NCI-H524 treated with DMSO at 0.1 percent for 48 hours (cell line): ENCODE measurements at regions not wholly inside any gene's neighbourhood (a gene's known extent, or its start where the extent isn't known, plus 50 kb on each side); places are given as distances from the start of the nearest gene placed in this dataset.

ENCODE experiments used
- DNase-seq: peaks from one replicate; lab custom pipeline; 2025; lab: John Stamatoyannopoulos, UW

DNA sequence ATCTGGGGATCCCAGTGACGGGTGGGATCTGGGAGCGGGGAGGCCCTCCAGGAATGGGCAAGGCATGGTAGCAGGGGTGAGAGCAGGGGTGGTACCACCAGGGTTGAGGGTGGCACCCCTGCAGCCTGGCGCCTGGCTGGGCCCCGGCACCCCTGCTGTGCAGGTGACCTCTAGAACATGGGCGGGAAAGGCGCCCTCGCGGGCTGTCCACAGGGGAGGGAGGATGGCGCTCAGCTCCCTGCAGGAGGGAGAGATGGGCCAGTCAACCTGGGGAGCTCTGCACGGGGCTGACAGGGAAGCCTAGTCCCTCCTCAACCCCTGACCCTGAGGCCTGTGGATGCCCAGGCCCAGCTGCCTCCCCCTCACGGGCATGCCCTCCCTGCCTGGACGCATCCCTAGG lies 61.6 kb upstream of the SLCO4A1 start:
- DNase-seq = no peak

GRCh38 chr20:62581308-62581707 lies 61.0 kb upstream of the SLCO4A1 start:
- no peak for DNase-seq

- no peak for DNase-seq
These were observed 60.5 kb upstream of the SLCO4A1 start for GRCh38 chr20:62581806-62582205.

DNA sequence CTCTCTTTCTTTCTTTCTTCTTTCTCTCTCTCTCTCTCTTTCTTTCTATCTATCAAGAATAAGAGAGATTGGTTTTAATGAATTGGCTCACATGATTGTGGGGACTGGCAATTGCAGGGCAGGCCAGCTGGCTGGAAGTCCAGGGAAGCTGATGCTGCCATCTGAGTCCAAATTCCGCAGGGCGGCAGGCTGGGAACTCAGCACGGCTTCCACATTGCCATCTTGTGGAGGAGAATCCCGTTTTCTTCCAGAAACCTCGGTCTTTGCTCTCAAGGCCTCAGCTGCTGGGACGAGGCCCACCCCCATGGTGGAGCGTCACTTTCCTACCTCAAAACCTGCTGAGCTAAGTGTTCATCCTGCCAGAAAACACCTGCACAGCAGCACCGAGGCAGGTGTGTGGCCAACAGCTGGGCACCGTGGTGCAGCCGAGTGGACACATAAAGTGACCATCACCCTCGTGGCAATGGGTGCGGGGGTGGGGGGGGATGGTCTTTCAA lies 58.8 kb upstream of the SLCO4A1 start:
- no peak for DNase-seq

DNA sequence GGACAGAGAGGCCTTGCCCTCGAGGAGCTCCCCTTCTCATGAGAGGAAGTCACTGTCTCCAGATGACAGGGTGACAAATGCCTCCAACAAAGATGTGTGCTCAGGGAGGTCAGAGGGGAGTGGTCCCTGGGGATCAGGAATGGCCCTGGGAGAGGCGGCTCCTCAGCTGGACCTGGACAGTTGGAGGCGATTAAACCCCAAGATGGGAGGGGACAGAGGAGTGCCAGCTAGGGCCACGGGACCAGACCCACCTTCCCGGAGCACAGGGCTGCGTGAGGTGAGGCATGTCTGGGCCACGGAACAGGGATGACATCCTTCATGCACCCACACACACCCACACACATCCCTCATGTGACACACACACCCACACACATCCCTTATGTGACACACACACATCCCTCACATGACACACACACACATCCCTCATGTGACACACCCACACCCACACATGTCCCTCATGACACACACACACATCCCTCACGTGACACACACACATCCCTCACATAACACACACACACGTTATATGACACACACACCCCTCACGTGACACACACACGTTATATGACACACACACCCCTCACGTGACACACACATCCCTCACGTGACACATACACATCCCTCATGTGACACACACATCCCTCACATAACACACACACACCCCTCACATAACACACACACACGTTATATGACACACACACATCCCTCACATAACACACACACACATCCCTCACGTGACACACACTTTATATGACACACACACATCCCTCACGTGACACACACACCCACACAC lies 57.4 kb upstream of the SLCO4A1 start:
- DNase-seq = no peak

DNA sequence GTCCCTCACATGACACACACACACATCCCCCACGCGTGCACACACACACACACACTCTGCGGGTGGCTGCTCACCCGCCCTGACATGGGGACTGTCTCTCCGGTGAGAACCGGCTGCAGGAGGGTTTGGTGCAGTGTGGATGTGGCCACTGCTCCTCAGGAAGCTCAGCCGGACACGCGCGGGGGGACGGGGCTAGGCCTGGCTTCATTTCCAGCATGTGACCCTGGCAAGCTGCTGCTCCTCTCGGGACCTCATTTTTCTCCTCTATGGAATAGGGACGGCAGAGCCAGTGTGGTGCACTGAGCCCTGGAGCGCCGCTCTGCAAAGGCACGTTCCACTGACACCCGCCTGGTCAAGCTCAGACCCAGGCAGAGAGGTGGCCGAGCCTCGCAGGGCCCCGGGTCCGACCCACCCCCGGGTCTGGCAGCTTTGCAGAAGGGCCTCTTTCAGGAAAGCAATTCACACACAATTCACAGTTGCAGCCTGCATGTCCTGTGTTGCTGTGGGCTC lies 56.8 kb upstream of the SLCO4A1 start:
- DNase-seq = no peak

DNA sequence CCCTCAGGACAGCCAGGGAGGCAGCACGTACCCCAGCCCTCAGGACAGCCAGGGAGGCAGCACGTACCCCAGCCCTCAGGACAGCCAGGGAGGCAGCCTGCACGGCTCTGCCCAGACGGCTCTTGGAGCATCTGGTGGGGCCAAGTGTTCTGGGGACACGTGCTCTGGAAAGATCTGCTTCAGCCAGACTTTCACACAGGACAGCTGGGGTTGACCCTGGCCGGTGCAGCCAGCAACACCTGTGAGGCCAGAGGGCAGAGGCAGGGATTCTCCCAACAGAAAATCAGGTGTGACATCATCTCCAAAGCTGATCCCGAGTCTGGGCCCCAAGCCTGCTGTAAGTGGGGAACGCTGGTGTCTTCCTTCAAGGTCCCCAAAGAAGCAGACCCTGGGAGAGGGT lies 55.5 kb upstream of the SLCO4A1 start:
- DNase-seq = no peak

GRCh38 chr20:62587757-62588402 lies 54.4 kb upstream of the SLCO4A1 start:
- no peak for DNase-seq

DNA sequence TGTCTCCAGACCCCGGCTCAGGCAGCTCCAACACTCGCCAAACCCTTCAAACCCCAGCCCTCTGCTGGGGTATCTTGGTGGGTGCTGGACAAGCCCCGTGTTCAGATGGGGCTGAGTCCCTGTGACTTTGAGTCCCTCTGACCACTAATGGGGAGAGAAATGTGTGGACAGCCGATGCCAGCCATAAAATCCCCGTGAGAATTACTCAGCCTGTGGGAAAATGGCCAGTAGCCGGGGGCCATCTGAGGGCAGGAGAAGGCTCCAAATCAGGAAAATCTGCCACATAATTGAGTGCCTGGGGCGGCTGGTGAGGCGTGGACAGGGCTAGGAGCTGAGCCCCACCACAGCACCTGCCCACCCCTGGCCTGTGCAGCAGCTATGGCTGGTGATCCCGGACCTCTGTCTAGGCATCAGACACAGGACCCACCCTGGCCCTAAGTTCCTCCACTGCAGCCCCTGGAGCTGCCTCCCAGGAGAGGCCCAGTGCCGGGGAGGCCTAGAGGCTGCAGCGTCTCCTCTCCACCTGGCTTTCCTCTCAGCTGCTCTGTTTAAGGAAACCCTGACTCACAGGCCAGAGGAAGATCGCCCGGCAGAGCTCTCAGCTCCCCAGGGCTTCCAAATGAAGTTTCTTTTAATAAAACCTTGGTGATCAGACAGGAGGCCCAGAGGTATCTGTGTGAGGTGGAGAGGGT lies 53.7 kb upstream of the SLCO4A1 start:
- DNase-seq = no peak

DNA sequence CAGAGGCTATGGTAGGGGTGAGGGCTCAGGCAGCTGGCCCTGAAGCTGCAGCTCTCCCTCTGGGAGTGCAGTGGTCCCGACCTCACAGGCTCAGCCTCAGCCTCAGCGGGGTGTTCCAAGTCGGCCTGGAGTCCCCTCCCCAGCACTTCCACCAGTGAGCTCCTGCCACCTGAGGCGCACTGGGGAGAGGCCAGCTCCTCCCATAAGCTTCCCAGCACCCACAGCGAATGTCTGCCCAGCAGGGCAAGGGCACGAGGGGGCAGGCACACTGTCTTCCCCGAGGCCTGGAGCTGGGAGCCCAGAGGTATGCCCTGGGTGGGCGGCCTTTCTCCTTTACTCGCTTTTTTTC lies 53.2 kb upstream of the SLCO4A1 start:
- no peak for DNase-seq

GRCh38 chr20:62589720-62590119 lies 52.6 kb upstream of the SLCO4A1 start:
- no peak for DNase-seq

DNA sequence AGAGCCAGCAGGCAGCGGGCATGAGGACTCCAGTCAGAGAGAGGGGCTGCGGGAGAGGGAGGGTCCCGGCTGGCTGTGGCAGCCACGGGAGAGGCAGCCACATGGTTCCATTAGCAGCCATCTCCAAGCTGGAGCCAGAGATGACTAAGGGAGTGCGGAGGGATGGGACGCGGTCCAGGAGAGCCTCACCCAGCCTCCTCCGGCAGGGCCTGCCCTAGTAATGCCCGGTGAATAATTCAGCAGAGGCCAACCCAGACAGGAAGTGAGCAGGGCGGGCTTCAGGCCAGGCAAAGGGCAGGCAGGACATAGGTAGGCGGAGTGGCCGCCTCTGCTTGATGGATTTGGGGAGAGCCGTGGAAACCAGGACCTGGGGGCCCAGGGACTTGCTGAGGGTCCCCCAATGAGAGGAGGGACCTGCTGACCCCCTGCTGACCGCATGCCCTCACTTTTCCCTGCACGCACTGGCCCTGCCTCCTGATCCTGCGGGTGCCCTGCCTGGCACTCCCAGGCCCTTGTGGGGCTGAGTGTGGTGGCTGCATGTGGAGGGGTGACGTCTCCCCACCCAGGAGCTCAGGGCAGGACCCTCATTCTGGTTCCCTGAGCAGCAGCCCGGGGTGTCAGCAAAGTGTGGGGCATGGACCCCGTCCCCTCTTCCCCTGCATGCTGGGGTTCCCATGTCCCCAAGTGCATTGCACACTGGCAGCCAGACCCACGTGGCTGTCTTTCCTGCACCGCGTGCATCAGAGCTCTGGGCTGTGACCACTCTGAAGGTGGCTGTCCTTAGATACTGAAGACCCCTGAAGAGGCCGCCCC lies 51.8 kb upstream of the SLCO4A1 start:
- no peak for DNase-seq

DNA sequence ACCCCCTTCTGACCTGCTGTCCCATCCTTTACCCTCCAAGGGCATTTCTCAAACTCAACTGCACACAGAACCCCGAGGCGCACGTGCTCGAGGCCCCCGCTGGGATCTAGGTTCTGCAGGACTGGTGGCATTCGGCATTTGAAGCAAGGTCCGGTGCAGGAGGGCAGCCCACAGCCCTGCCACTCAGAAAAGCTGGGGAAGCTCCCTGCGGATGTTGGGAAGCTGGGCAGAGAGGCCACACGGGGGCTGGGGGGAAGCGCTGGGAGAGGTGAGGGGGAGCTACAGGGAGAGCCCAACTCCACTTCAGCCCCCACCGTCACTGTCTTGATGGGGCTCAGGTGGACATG lies 51.2 kb upstream of the SLCO4A1 start:
- DNase-seq = no peak

GRCh38 chr20:62591591-62591990 lies 50.7 kb upstream of the SLCO4A1 start:
- no peak for DNase-seq
